ENCODE measurements at regions not wholly inside any gene's neighbourhood (a gene's known extent, or its start where the extent isn't known, plus 50 kb on each side); places are given as distances from the start of the nearest gene placed in this dataset.

GRCh38 chr6:66605011-66605410 is 898.0 kb upstream of the EYS start:
- TF ChIP-seq CTCF (IDR thresholded peaks at IDR 0.05) = no peak
- TF ChIP-seq POLR2A (IDR thresholded peaks at IDR 0.05) = no peak
